Right lobe of liver (tissue), 4 donors: ENCODE measurements at regions not wholly inside any gene's neighbourhood (a gene's known extent, or its start where the extent isn't known, plus 50 kb on each side); places are given as distances from the start of the nearest gene placed in this dataset.

Experiments
- CTCF ChIP-seq, 4 donors: fragments of 200-600 bp in 3 of 4; fragments of 450-650 bp in 1 of 4; IDR thresholded peaks; one replicate each; pipeline versions ENCODE4 v1.5.1 to v1.8.0; 2016 to 2022; ENCODE audit warnings: antibody characterized with exemption in 4 of 4, mild to moderate bottlenecking in 2 of 4
- POLR2A ChIP-seq: fragments of 450-650 bp; IDR thresholded peaks from one replicate; pipeline ENCODE4 v1.6.1; 2017; ENCODE audit warnings: antibody characterized with exemption, mild to moderate bottlenecking
- donor health status: DM: no; HTN: no; CAD: no.
- donor health status: DM: no; HTN: no; CAD: no.
- donor health status: DM: no; HTN: yes; CAD: no.

- TF ChIP-seq POLR2A, result no peak
- no peak for TF ChIP-seq CTCF (IDR thresholded peaks at IDR 0.05)
Measured at GRCh38 chr15:29533647-29534046, 264.0 kb upstream of the NSMCE3 start.
